ENCODE measurements at regions not wholly inside any gene's neighbourhood (a gene's known extent, or its start where the extent isn't known, plus 50 kb on each side); places are given as distances from the start of the nearest gene placed in this dataset.
"Not testable (repeated sequence)": the region's sequence is repeated elsewhere in the genome, so short reads cannot be mapped to it uniquely, and the experiment has no call there.

- not testable (repeated sequence) for DNase-seq
Measured at GRCh38 chr12:116327992-116328391, 50.5 kb upstream of the MED13L start.

DNA sequence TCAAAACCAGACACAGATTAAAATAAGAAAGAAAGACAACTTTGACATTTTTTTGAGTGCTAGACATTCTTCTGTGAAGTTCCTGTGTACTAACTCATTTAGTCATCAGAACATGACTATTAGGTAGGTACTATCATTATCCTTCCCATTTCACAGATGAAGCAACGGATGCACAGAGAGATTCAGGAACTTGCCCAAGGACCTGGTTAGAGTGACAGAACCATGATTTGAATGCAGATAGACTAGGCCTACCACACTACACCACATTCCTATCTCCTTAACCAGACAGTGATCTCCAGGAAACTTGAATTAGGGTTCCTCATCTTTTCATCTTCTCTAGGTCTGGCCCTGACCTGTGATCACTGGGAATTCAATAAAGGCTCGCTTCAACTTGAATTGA is 54.4 kb upstream of the MED13L start:
- no peak for DNase-seq

DNA sequence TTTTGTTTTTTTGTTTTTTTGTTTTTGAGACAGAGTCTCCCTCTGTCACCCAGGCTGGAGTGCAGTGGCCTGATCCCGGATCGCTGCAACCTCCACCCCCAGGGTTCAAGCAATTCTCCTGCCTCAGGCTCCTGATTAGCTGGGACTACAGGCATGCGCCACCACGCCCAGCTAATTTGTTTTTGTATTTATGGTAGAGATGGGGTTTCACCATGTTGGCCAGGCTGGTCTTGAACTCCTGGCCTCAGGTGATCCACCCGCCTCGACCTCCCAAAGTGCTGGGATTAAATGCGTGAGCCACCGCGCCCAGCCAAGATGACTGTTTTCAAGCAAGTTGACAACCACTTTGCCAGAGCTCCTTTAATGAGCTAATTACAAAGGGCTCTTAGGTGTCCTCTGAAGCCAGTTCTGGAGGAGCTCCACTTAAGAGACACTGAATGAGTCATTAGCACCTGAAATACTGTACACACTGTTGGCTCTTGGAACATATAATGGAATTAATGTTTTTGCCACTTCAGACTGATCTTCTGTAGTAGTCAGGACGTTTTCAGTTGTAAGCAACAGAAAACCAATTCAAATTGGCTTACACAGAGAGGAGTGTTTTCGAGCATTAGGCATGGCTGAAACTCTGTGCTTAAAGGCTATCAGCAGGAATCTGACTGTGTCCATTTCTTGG is 55.4 kb upstream of the MED13L start:
- no peak for DNase-seq

- no peak for DNase-seq
Measured at GRCh38 chr12:116333402-116333801, 55.9 kb upstream of the MED13L start.

GRCh38 chr12:116336542-116337065 is 59.1 kb upstream of the MED13L start:
- no peak for DNase-seq

- DNase-seq, result no peak
Measured at GRCh38 chr12:116337312-116337711, 59.8 kb upstream of the MED13L start.

DNA sequence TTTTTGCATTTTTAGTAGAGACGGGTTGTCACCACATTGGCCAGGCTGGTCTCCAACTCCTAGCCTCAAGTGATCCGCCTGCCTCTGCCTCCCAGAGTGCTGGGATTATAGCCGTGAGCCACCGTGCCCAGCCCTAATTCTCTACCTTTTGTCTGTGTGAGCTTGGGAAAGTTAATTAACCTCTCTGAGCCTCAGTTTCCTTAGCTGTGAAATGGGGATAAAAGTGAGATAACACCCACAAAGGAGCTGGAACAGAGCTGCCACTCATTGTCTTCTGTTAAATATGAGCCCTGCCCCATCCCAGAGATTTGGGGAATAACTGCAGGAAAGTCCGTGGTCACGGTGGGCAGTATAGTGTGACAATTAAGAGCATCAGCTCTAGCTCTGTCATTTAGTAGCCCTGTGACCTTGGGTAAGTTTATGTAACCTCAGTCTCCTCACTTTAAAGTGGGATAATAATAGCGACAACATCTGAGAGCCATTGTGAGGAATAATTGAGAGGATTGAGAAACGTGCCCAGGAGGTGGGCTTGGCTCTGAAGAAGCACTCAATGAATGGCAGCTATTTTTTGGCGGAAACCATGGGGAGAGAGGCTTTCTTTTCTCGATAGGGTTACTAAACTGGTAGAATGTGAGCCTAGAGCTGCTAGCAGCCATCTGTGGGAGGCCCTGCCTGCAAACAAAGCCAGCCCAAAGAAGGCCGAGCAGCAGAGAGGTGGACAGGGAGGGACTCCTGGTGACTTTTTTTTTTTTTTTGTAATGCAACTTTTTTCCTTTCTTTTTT is 60.8 kb upstream of the MED13L start:
- DNase-seq, result no peak

GRCh38 chr12:116339062-116339461 is 61.6 kb upstream of the MED13L start:
- DNase-seq, result no peak

GRCh38 chr12:116339800-116340371 is 62.4 kb upstream of the MED13L start:
- DNase-seq, result no peak

DNA sequence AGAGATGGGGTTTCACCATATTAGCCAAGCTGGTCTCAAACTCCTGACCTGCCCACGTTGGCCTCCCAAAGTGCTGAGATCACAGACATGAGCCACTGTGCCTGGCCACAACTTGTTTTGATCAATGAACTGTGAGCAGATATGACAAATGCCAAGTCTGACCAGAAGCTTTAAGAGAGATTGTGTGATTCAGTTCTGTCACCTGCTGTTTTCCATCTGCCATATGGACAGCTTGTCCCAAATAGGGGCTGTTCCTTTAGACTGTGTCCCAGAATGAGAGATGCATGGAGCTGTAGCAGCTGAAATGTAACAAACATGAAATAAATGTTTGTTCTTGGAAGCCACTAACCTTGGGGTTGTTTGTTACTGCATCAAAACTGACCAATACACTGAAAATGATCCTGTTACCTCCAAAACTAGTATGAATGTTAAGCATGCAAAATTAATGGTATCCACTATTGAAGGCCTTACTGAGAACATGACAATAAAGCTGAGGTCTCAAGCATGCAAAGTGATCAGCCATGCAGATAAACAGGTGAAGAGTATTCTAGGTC is 65.9 kb upstream of the MED13L start:
- no peak for DNase-seq

- no peak for DNase-seq
Measured at GRCh38 chr12:116346222-116346621, 68.7 kb upstream of the MED13L start.

DNA sequence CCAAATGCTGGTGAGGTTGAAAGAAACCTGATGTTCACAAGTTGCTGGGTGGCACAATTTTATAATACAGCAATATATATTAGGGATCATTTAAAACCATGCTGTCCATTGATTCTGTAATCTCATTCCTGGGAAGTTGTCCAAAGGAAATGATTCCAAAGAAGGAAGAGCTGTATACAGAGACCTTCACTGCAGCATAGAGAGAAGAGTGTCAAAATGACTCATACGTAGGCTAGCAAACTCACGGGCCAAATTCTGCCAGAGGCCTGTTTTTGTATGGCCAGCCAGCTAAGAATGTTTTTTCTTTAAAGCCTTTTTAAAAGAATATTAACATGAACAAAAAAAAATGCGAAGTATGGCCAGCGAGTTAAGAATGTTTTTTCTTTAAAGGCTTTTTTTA is 69.2 kb upstream of the MED13L start:
- no peak for DNase-seq

- DNase-seq, result no peak
Measured at GRCh38 chr12:116347265-116347664, 69.8 kb upstream of the MED13L start.

DNA sequence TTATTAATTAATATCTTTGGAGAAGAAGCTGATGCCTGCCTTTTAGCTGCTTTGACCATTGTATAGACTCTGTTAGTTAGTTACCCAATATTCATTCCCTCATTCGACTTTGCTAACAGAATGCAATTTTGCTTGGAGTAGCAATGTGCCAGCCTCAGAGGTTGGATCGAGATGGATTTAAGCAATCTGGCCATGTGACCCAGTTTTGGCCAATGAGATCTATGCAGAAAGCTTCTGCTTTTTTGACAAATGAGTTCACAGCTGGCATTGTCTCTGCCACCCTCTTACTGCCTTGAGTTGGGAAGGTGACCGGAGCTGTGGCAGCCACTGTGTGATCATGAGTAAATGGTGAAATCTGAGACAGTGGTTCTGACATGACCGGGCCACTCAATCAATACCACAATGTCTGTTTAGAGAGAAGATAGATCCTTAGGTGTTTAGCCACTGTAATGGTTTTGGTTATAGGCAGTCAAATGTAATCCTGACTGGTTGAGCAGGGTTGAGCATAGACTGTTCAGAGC is 74.9 kb upstream of the MED13L start:
- DNase-seq, result no peak

DNA sequence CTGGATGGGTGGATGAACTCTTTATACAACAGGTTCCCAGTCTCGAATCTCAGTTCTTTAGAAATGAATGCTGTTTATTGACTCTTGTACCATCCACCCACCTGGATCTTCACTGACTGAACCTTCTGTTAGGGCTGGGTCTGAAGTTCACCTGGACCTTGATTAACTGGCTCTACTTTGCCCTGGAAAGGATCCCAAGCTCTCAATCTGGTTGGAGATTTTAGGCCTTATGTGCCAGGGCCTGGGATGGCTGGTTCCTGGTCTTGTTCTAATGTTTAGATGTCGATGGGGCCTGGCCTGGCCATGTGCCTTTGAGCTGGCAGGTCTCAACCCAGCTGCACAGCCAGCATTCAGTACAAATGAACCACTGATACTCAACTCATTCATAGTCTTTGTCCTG is 76.5 kb upstream of the MED13L start:
- no peak for DNase-seq

DNA sequence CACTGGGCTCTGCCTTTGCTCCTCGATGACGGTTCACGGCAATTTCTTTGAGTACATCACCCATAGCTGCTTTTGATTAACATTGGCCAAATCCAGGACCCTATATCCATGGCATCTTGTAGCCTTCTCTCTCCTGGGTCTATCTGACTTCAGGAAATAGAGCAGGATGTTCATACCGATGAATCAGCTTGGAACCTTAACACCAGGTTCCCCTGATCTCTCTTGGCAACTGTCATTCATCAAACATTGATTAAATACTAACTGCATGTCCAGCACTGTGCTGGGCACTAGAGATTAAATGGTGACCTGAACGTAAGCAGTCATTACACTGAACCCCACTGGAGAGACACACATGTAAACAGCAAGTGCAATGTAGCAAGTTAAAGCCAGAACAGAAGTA is 77.0 kb upstream of the MED13L start:
- no peak for DNase-seq

- DNase-seq, result no peak
Measured at GRCh38 chr12:116354950-116355783, 77.7 kb upstream of the MED13L start.

GRCh38 chr12:116358536-116358892 is 81.0 kb upstream of the MED13L start:
- DNase-seq, result no peak

- peak; percentile 73 for DNase-seq
Measured at GRCh38 chr12:116358893-116359761, 81.6 kb upstream of the MED13L start.

DNA sequence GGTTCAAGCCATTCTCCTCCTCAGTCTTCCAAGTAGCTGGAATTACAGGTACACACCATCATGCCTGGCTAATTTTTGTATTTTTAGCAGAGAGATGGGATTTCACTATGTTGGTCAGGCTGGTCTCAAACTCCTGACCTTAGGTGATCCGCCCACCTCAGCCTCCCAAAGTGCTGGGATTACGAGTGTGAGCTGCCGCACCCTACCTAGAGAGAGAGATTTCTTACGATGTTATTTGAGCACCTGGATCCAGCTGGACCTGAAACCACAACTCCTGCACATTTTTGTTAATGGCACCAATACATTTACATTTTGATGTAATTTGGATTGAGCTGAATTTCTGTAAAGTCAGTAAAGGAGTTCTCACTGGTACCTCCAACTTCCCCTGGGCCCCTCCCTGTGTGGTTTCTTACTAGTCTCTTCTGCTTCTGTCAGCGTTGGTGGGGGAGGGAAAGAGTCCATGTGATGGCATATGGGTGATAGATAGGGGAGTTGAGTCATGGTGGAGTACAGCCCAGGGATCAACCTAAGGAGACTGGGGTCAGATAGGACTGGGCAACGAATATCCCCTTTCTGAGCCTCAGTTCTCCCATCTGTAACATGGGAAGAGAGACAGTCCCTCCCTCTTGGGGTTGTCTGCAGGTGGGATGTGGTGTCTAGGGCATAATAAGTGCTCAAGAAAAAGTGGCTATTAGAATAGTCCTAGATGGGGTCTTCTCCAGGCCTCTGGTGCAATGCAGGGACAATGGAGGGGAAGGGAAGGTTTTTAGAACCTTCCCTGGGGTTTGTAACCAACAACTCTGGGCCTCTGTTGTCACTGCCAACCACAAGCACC is 83.3 kb upstream of the MED13L start:
- no peak for DNase-seq

Measured in CD4-positive, alpha-beta T cell treated with Interleukin-6 for 4 hours (primary cell).